ENCODE measurements at regions not wholly inside any gene's neighbourhood (a gene's known extent, or its start where the extent isn't known, plus 50 kb on each side); places are given as distances from the start of the nearest gene placed in this dataset.

GRCh38 chr10:4351723-4352413 is 474.1 kb upstream of the AKR1E2 start:
- DNase-seq = no peak

GRCh38 chr10:4347397-4347796 is 478.6 kb upstream of the AKR1E2 start:
- DNase-seq = no peak

GRCh38 chr10:4345877-4346646 is 479.9 kb upstream of the AKR1E2 start:
- DNase-seq = no peak

GRCh38 chr10:4344492-4344994 is 481.5 kb upstream of the AKR1E2 start:
- peak in 5 of 51 donors; percentile 5 to 51 (median 27) for DNase-seq

GRCh38 chr10:4343873-4344272 is 482.1 kb upstream of the AKR1E2 start:
- no peak for DNase-seq

- DNase-seq = no peak
Observed at GRCh38 chr10:4343091-4343490, 482.9 kb upstream of the AKR1E2 start.

- DNase-seq = no peak
Observed at GRCh38 chr10:4338768-4339167, 487.2 kb upstream of the AKR1E2 start.

GRCh38 chr10:4337563-4337962 is 488.4 kb upstream of the AKR1E2 start:
- DNase-seq = no peak

GRCh38 chr10:4334871-4335270 is 491.1 kb upstream of the AKR1E2 start:
- DNase-seq = no peak

GRCh38 chr10:4334015-4334414 is 492.0 kb upstream of the AKR1E2 start:
- no peak for DNase-seq

GRCh38 chr10:4333459-4333894 is 492.5 kb upstream of the AKR1E2 start:
- DNase-seq = no peak

GRCh38 chr10:4332764-4333458 is 493.1 kb upstream of the AKR1E2 start:
- DNase-seq = no peak

GRCh38 chr10:4331150-4331549 is 494.9 kb upstream of the AKR1E2 start:
- no peak for DNase-seq

GRCh38 chr10:4330636-4331035 is 495.4 kb upstream of the AKR1E2 start:
- no peak for DNase-seq

- DNase-seq = no peak
Observed at GRCh38 chr10:4329225-4329624, 496.8 kb upstream of the AKR1E2 start.

- DNase-seq = no peak
Observed at GRCh38 chr10:4326647-4327046, 499.4 kb upstream of the AKR1E2 start.

GRCh38 chr10:4319870-4320367 is 506.1 kb upstream of the AKR1E2 start:
- no peak for DNase-seq

- peak in 23 of 51 donors; percentile 2 to 49 (median 12) for DNase-seq
Observed at GRCh38 chr10:4316161-4316810, 509.7 kb upstream of the AKR1E2 start.

- no peak for DNase-seq
Observed at GRCh38 chr10:4315551-4315950, 510.5 kb upstream of the AKR1E2 start.

- DNase-seq = no peak
Observed at GRCh38 chr10:4313051-4313450, 513.0 kb upstream of the AKR1E2 start.

- no peak for DNase-seq
Observed at GRCh38 chr10:4312051-4312835, 513.8 kb upstream of the AKR1E2 start.
